Activated naive CD4-positive, alpha-beta T cell treated with anti-CD3 and anti-CD28 coated beads, Interleukin-2, amount 10 ng/mL, durations not matched to agents 7 days and 5 days (primary cell): ENCODE measurements at regions not wholly inside any gene's neighbourhood (a gene's known extent, or its start where the extent isn't known, plus 50 kb on each side); places are given as distances from the start of the nearest gene placed in this dataset.

Experiments
- CTCF ChIA-PET: fragments of 350-600 bp; sonication (Branson Sonifier 250); formaldehyde crosslinking; loops from one replicate; lab custom pipeline; 2021; ENCODE audit warnings: antibody characterized with exemption; lab: Charles Lee
- DNase-seq: peaks from one replicate; pipeline ENCODE4 v3.0.0-alpha.2; 2020
- H3K27ac Mint-ChIP-seq: one replicate; pipeline ENCODE4 v1.8.0; 2021; ENCODE audit warnings: mild to moderate bottlenecking, moderate library complexity, mixed read lengths
- H3K27me3 Mint-ChIP-seq: one replicate; pipeline ENCODE4 v1.8.0; 2021; ENCODE audit warnings: mild to moderate bottlenecking, mixed read lengths
- H3K36me3 Mint-ChIP-seq: one replicate; pipeline ENCODE4 v1.8.0; 2021; ENCODE audit warnings: mixed read lengths
- H3K4me1 Mint-ChIP-seq: one replicate; pipeline ENCODE4 v1.8.0; 2021; ENCODE audit warnings: mixed read lengths
- H3K4me3 Mint-ChIP-seq: one replicate; pipeline ENCODE4 v1.8.0; 2021; ENCODE audit warnings: mild to moderate bottlenecking, moderate library complexity, mixed read lengths
- H3K9me3 Mint-ChIP-seq: one replicate; pipeline ENCODE4 v1.8.0; 2021; ENCODE audit warnings: mixed read lengths

GRCh38 chr21:16372586-16372985 lies 642.8 kb downstream of the USP25 start:
- no peak overlapping the region for H3K27ac Mint-ChIP-seq
- H3K4me3 Mint-ChIP-seq = no peak overlapping the region
- H3K9me3 Mint-ChIP-seq = no peaks in the 10 kb centered on the region
- no peaks in the 10 kb centered on the region for H3K4me1 Mint-ChIP-seq
- no peaks in the 10 kb centered on the region for H3K36me3 Mint-ChIP-seq
- no peak for DNase-seq
- CTCF ChIA-PET = no interaction called here
- H3K27me3 Mint-ChIP-seq = no peaks in the 10 kb centered on the region

DNA sequence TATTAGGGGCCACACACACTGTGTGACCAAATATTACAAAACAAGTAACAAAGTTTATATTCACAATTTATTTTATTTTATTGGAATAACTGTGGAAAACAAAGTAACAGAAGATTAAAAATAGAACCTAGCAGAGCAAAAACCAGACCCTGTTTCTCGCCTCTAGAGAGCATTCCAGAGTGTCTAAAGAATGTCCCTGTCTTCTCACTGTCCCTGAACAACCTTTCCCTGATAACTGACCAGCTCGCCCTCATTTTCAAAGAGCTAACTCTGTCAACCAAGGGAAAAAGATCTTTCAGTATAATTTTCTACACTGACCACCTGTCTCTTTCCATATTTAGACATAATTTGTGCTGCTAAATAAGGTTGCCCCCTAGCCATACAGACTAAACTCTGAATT lies 646.9 kb downstream of the USP25 start:
- no peak for DNase-seq
- H3K4me3 Mint-ChIP-seq = no peak overlapping the region
- no peaks in the 10 kb centered on the region for H3K9me3 Mint-ChIP-seq
- H3K36me3 Mint-ChIP-seq = no peaks in the 10 kb centered on the region
- H3K4me1 Mint-ChIP-seq = no peaks in the 10 kb centered on the region
- CTCF ChIA-PET = no interaction called here
- H3K27me3 Mint-ChIP-seq = no peaks in the 10 kb centered on the region
- no peak overlapping the region for H3K27ac Mint-ChIP-seq

DNA sequence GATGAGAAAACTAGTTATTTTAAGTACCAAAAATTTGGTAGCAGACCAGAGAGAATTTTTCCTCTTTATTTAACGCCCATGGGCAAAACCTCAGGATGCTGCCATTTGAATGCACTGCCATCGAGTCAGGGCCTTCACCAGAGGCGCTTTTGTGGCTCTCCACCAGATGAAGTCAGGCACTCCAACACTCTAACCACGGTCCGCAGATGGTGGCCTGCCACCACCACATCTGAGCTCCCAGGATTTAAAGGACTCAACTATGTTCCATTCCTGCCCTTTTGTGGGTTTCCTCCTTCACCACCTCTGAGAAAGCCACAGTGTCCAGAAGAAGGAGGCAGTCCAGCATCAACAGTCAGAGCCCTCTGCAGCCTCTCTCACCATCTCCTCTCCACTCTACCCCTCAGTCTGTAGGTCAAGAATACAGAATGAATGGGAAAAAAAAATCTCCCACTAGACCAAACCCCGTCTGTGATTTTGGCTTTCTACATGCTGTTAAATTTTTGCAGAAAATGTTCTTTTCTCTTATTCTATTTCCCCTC lies 647.4 kb downstream of the USP25 start:
- Mint-ChIP-seq H3K27ac (no peak overlapping the region), H3K27me3 (no peaks in the 10 kb centered on the region), H3K4me1 (no peaks in the 10 kb centered on the region), H3K36me3 (no peaks in the 10 kb centered on the region), H3K4me3 (no peak overlapping the region), H3K9me3 (no peaks in the 10 kb centered on the region)
- CTCF ChIA-PET = no interaction called here
- DNase-seq = no peak

DNA sequence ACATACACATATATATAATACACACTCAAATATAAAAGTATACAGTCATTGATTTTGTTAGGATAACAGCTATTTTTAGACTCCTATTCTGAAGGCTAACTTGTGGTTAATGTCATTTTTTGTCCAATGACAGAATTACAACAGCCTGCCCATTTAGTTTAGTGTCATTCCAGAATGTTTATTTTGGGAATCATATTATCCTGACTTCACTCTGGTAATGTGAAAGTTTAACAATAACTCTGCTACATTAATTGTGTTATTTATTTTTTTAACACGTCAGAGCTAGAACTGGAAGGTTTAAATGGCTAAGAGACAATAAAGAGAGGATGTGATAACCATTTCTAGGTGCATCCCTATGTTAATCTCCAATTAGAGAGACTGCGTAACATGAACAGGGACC lies 648.1 kb downstream of the USP25 start:
- H3K27me3 Mint-ChIP-seq = no peaks in the 10 kb centered on the region

DNA sequence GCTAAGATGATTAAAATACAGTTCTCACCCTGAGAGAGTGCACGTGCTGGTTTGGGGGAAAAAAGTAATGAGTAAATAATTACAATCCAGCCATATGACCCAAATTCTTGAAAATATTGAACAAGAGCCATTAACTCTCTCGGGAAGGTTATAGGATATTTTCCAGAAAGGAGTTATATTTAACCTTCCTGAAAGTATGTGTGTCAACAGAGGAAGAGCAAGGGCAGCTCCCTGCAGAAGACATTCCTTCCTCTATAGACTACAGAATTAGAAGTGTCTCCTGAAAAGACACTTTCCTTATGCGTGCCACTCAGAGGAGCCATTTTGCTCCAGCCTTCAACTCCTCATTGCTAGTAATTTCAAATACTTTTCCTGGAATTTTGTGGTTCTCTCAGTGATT lies 648.7 kb downstream of the USP25 start:
- H3K4me1 Mint-ChIP-seq = no peaks in the 10 kb centered on the region
- CTCF ChIA-PET = no interaction called here
- no peaks in the 10 kb centered on the region for H3K36me3 Mint-ChIP-seq
- no peaks in the 10 kb centered on the region for H3K27me3 Mint-ChIP-seq
- no peak for DNase-seq
- no peak overlapping the region for H3K4me3 Mint-ChIP-seq
- H3K27ac Mint-ChIP-seq = no peak overlapping the region
- no peaks in the 10 kb centered on the region for H3K9me3 Mint-ChIP-seq

More for the DNA sequence above, 648.1 kb downstream of the USP25 start:
- H3K4me3 Mint-ChIP-seq = no peak overlapping the region
- no peaks in the 10 kb centered on the region for H3K36me3 Mint-ChIP-seq
- no peaks in the 10 kb centered on the region for H3K9me3 Mint-ChIP-seq
- H3K27ac Mint-ChIP-seq = no peak overlapping the region
- H3K4me1 Mint-ChIP-seq = no peaks in the 10 kb centered on the region
- no peak for DNase-seq
- CTCF ChIA-PET = no interaction called here

GRCh38 chr21:16388291-16388690 lies 658.5 kb downstream of the USP25 start:
- Mint-ChIP-seq H3K4me1 (no peaks in the 10 kb centered on the region), H3K9me3 (peaks cover 13% of the 10 kb centered on the region), H3K36me3 (no peaks in the 10 kb centered on the region), H3K27ac (no peak overlapping the region), H3K4me3 (no peak overlapping the region), H3K27me3 (no peaks in the 10 kb centered on the region)
- CTCF ChIA-PET = no interaction called here
- no peak for DNase-seq

DNA sequence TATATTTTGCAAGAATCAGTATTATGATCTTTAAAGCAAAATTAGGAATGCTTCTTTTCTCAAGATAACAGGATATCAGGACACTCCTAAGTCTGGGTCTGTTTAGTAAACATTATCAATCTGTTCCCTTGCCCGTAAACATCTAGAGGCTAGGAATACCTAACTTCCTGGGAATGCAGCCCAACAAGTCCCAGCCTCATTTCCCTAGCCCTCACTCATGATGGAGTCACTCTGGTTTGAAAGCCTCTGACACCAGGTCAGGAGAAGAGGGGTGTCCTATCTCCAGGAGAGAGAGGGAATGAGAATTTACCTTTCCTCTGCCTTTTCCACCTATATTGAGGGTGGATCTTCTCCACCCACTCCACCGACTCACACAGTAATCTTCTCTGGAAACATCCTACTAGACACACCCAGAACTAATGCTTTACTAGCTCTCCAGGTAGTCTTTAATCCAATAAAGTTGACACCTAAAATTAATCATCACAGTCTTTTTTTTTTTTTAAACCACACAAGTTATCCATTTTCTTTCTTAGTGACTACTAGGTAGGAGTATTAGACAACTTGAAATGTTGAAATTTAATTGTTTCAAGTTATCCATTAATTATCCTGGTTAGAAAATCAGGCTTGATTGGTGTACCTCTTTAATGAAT lies 659.3 kb downstream of the USP25 start:
- Mint-ChIP-seq H3K4me3 (no peak overlapping the region), H3K9me3 (peaks cover 13% of the 10 kb centered on the region), H3K36me3 (no peaks in the 10 kb centered on the region), H3K27ac (no peak overlapping the region), H3K27me3 (no peaks in the 10 kb centered on the region), H3K4me1 (no peaks in the 10 kb centered on the region)
- CTCF ChIA-PET = no interaction called here
- DNase-seq = no peak

DNA sequence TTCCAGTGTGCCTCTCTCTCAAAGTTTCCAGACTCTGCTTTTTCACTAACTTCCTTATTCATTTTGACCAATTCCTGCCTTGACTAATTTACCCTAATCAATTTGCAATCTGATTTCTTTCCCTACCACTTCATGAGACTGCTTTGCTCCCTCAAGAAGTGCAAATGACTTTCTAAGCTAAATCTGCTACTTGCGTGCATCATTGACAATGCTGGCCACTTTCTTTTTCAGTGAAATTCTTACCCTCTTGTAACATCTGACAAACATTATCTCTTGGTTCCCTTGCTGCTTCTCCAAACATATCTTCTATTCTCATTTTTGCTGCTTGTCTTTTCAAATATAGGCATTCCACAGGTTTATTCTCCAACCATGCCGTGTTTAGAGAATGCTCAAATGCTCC lies 659.9 kb downstream of the USP25 start:
- H3K27me3 Mint-ChIP-seq = no peaks in the 10 kb centered on the region
- CTCF ChIA-PET = no interaction called here
- H3K27ac Mint-ChIP-seq = no peak overlapping the region
- peaks cover 13% of the 10 kb centered on the region for H3K9me3 Mint-ChIP-seq
- H3K4me1 Mint-ChIP-seq = no peaks in the 10 kb centered on the region
- no peaks in the 10 kb centered on the region for H3K36me3 Mint-ChIP-seq
- DNase-seq = no peak
- H3K4me3 Mint-ChIP-seq = no peak overlapping the region

GRCh38 chr21:16395285-16395684 lies 665.5 kb downstream of the USP25 start:
- H3K9me3 Mint-ChIP-seq = peaks cover 27% of the 10 kb centered on the region
- H3K27me3 Mint-ChIP-seq = no peaks in the 10 kb centered on the region
- no peaks in the 10 kb centered on the region for H3K4me1 Mint-ChIP-seq
- no peak overlapping the region for H3K4me3 Mint-ChIP-seq
- CTCF ChIA-PET = no interaction called here
- no peak overlapping the region for H3K27ac Mint-ChIP-seq
- H3K36me3 Mint-ChIP-seq = no peaks in the 10 kb centered on the region
- DNase-seq = no peak

- no peak overlapping the region for H3K4me3 Mint-ChIP-seq
- H3K27ac Mint-ChIP-seq = no peak overlapping the region
- peaks cover 3% of the 10 kb centered on the region for H3K9me3 Mint-ChIP-seq
- no peaks in the 10 kb centered on the region for H3K4me1 Mint-ChIP-seq
- no peak for DNase-seq
- no peaks in the 10 kb centered on the region for H3K36me3 Mint-ChIP-seq
- H3K27me3 Mint-ChIP-seq = no peaks in the 10 kb centered on the region
- CTCF ChIA-PET = no interaction called here
These were observed 673.0 kb downstream of the USP25 start for GRCh38 chr21:16402752-16403151.

- CTCF ChIA-PET = no interaction called here
- no peak overlapping the region for H3K4me3 Mint-ChIP-seq
These were observed 675.0 kb downstream of the USP25 start for GRCh38 chr21:16404776-16405175.

DNA sequence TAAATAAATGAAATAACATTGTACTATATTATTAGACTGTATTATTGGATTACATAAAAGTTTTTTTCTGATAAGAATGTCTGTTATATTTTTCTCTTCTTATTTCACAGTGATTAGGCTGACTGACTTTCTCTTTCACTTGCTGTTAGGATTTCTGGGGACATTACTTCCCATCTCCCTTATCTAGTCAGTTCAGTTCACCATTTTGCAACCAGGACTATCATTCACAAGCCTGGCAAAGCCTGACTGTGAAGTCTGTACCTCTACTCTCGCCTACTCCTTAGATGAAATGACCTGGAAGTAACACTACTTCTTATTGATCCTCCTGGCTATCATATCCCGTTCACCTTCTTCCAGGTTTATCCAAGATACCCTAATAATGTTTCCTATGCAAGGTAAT lies 676.6 kb downstream of the USP25 start:
- Mint-ChIP-seq H3K27me3 (no peaks in the 10 kb centered on the region), H3K27ac (no peak overlapping the region), H3K36me3 (no peaks in the 10 kb centered on the region), H3K4me3 (no peak overlapping the region), H3K4me1 (no peaks in the 10 kb centered on the region), H3K9me3 (no peaks in the 10 kb centered on the region)
- DNase-seq = no peak
- CTCF ChIA-PET = no interaction called here

More at GRCh38 chr21:16404776-16405175, 675.0 kb downstream of the USP25 start:
- H3K9me3 Mint-ChIP-seq = no peaks in the 10 kb centered on the region
- H3K4me1 Mint-ChIP-seq = no peaks in the 10 kb centered on the region
- H3K27ac Mint-ChIP-seq = no peak overlapping the region
- no peaks in the 10 kb centered on the region for H3K27me3 Mint-ChIP-seq
- no peaks in the 10 kb centered on the region for H3K36me3 Mint-ChIP-seq
- DNase-seq = no peak

DNA sequence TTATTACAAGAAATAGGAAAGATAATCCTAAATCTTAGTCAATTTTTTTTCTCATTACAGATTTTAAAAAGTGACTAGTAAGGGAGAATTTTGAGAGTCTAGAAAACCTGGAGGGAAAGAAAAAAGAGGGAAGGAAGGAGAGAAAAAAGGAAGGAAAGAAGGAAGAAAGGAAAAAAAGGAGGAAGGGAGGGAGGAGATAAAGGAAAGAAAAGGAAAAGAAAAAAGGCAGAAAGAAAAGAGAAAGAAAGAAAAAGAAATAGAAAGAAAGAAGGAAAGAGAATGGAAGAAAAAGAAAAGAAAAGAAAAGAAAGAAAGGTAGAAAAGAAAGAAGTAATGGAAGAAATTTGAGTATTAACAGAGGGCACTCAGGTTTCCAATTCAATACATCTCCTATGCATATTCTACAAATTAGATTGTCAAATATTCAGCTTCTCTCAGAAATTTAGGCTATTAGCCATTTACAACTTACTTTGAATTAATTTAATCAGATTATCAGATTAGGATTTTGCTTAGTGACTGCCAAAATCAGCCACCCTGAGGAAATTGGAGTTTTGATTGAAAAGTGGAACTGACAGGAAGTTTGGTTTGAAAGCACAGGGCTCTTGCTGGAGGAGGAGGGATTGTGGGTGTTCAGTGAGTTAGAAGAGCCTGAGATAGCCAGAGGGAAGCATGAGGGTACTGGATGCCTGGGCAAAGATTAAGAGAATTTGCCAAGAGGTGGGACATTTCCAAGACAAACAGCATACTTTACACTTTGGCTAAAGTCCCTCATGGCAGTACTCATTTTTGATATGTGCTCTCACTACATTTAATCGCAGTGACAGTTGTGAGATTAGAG lies 677.8 kb downstream of the USP25 start:
- Mint-ChIP-seq H3K36me3 (no peaks in the 10 kb centered on the region), H3K4me3 (no peak overlapping the region), H3K4me1 (no peaks in the 10 kb centered on the region), H3K9me3 (no peaks in the 10 kb centered on the region), H3K27ac (peak overlapping the region; percentile 45), H3K27me3 (no peaks in the 10 kb centered on the region)
- CTCF ChIA-PET = no interaction called here
- DNase-seq = no peak

- no peak overlapping the region for H3K4me3 Mint-ChIP-seq
- H3K9me3 Mint-ChIP-seq = no peaks in the 10 kb centered on the region
- no peak for DNase-seq
- no peaks in the 10 kb centered on the region for H3K27me3 Mint-ChIP-seq
- H3K27ac Mint-ChIP-seq = no peak overlapping the region
- no peaks in the 10 kb centered on the region for H3K36me3 Mint-ChIP-seq
- H3K4me1 Mint-ChIP-seq = no peaks in the 10 kb centered on the region
- CTCF ChIA-PET = no interaction called here
These were observed 678.5 kb downstream of the USP25 start for GRCh38 chr21:16408280-16408679.

- Mint-ChIP-seq H3K4me3 (no peak overlapping the region), H3K4me1 (no peaks in the 10 kb centered on the region), H3K36me3 (no peaks in the 10 kb centered on the region), H3K27ac (no peak overlapping the region), H3K9me3 (no peaks in the 10 kb centered on the region), H3K27me3 (no peaks in the 10 kb centered on the region)
- CTCF ChIA-PET = no interaction called here
- DNase-seq = no peak
These were observed 679.6 kb downstream of the USP25 start for GRCh38 chr21:16409352-16409751.
